Retina (tissue), 1 donor: ENCODE measurements at regions not wholly inside any gene's neighbourhood (a gene's known extent, or its start where the extent isn't known, plus 50 kb on each side); places are given as distances from the start of the nearest gene placed in this dataset.
A peak's percentile ranks its signal among the peaks of the same experiment; 100 is the strongest.
"Not testable (repeated sequence)": the region's sequence is repeated elsewhere in the genome, so short reads cannot be mapped to it uniquely, and the experiment has no call there.

ENCODE experiments used
- DNase-seq: peaks from one replicate; pipeline ENCODE4 v3.0.0-alpha.2; 2016

DNA sequence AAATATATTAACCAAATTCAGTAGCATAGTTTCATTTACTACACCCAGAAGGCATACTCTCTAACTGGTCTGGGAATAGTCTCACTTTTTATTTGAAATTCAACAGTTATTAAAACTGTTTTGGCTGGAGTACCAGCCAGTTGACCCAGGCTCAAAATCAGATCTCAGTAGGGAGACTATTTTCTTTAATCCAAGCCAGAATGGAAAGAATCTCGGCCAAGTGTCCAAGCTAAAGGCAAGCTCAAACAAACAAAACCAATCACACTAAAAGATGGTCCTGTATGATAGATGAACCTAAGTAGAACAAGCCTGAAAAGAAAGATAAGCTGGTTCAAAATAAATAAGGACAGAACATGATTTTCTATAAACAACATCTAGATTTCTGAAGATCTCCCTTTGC is 259.6 kb upstream of the POM121L12 start:
- no peak for DNase-seq

DNA sequence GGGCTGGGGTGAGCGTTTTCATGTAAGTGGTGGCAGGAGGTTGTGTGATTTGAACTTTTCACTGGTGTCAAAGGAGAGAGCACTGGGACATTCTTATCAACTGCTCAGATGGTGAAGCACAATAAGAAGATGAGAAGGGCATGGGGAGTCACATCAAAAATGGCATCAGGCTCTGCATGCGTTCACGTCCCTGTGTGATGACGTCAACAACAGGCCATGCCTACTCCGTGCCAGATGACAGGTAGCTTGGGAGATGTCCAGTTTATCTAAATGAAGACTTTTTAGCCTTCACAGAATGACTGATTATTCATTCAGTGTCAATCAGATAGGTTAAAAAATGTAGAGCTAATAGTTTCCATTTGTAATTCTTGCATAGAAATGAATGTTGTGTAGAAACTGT is 264.3 kb upstream of the POM121L12 start:
- no peak for DNase-seq

GRCh38 chr7:52764492-52765169 is 270.8 kb upstream of the POM121L12 start:
- DNase-seq, result no peak

GRCh38 chr7:52758356-52758755 is 277.1 kb upstream of the POM121L12 start:
- no peak for DNase-seq

DNA sequence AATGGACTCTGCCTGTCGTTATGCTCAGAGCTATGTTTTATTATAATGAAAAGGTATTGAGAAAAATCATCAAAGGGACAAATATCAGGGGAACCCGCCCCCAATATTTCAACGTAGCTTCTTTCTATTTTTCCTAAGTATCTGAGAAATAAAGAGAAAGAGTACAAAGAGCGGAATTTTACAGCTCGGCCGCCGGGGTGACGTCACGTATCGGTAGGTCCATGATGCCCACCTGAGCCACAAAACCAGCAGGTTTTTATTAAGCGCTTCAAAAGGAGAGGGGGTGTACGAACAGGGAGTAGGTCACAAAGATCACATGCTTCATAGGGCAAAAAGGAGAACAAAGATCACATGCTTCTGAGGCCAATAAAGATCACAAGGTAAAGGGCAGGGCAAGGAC is 281.6 kb upstream of the POM121L12 start:
- no peak for DNase-seq

- DNase-seq, result no peak
Measured at GRCh38 chr7:52752891-52753290, 282.5 kb upstream of the POM121L12 start.

DNA sequence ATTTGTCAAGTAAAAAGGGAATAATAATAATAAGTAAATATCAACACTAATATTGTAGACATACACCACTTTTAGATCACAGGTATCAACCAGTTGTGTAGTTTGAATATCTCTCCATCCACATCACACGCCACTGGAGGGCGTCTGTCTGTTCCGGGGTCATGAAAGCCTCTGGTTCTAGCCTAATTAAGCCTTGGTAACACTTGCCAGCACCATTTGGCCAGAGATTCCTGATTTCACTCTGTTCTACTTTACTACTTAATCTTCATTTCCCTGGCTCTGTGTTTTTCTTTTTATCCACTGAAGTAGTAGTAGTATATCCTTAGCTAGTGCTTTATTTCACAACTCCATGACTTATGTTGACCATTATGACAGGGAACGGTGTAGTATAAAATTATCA is 285.6 kb upstream of the POM121L12 start:
- DNase-seq, result no peak

DNA sequence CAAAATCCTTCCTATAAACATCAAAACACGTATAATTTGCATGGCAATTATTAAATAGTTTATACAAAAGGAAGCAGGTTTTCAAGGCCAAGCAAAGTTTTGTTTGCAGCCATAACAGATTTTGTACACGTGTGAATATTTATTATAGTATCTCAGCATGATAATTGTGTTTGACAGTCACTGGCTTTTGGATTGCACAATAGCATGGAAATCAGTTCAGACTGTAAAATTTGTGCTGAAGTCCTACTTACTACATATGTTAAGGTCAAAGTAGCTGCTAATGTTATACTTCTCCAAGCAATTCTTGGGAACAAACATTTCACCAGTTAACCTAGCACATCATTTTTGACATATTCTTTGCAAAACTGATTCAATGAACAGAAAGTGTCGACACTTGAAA is 287.6 kb upstream of the POM121L12 start:
- no peak for DNase-seq

DNA sequence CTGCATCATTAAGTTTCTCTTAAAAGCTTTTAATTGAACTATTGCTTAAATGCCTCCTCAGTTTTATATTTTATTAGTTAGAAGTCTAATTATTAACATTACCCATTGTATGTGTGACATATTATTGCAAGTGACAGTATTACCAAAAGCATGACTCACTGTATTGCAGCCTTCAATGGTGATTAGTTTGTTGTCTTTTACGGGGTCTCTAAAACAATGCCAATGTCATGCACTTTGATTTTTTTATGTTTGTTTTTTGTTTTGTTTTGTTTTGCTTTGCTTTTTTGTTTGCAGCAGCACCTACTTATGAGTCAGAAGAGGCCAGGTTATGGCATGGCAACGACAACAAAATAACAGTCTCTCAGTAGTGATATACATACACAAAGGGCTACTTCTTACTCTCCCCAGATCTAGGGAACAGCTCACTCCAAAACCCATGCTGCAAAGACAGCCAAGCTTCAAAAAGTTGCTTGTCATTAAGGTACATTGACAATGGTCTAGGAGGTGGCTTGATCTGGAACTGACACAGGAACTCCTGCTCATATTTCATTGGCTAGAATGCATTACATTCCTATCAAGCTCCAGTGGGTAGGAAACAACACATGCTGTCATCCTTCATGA is 293.7 kb upstream of the POM121L12 start:
- no peak for DNase-seq

GRCh38 chr7:52735656-52736055 is 299.8 kb upstream of the POM121L12 start:
- DNase-seq, result no peak

DNA sequence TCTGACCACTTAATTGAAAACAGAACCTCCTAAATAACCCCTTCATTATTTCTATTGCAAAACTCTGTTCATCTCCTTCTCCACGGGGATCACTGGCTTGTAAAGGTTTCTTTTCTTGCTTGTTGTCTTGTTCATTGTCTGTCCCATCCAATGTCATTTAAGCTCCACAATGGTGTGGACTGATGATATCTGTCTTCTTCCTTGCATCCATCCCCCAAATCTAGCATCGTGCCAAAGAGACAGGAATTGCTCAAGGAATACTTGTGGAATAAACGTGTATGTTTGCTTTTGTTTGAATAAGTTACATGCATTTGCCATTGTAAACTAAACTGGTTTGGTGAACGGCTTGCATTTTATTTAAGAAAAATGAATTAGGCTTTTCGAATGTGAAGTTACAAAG is 306.8 kb upstream of the POM121L12 start:
- not testable (repeated sequence) for DNase-seq

DNA sequence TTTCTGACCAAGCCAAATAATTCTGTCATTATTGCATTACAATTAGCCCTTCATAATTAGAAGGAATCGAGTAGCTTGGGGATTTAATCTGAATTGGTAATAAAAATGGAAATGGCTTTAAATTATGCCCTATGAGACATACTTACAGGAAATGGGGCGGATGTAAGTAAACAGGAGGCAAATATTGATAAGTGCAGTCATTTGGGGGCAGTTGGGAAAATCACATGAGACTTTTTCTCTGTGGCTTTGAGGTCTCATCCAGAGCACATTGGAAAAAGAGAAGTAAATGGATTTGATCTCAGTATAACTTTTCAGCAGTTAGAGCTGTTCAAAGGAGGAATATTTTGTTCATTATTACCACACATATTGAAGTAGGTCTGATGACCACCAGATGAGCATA is 307.8 kb upstream of the POM121L12 start:
- no peak for DNase-seq

DNA sequence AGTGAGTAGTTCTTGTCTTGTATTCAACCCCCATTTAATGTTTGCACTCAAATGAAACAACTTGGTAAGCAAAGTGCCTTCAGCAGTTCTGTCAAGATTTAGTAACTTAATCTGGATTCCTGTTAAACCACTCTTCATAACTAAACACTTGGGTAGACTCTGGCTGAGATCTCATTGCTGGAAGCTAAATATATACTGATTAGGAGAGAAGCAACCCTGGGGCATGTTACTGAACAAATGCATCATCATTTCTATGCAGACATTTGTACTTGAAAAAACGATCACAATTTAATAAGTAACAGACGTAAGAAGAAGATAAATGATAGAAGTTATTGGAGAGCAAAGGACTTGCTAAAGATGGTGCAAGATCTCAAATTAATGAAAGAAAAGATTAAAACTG is 308.4 kb upstream of the POM121L12 start:
- DNase-seq, result no peak

GRCh38 chr7:52726493-52726892 is 308.9 kb upstream of the POM121L12 start:
- no peak for DNase-seq

- no peak for DNase-seq
Measured at GRCh38 chr7:52723606-52724005, 311.8 kb upstream of the POM121L12 start.

GRCh38 chr7:52720856-52721255 is 314.6 kb upstream of the POM121L12 start:
- no peak for DNase-seq

DNA sequence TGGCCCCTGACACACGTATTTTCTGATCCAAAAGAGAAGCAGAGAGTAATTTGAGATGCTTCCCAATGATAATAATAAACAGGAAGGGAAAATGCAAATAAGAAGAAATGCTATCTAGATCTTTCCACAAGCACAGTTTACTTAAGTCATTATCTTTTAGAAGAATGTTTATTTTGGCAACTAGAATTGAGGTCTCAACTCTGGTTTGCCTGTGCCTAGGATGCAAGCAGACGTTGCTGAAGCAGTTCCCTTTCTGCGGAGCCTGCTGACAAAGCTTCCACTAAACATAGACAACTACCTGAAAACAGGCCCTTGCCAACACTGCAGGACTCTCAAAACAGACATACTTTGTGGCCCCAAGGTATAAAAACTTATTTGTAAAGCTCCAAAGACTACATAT is 315.8 kb upstream of the POM121L12 start:
- DNase-seq, result no peak

- no peak for DNase-seq
Measured at GRCh38 chr7:52715701-52716100, 319.7 kb upstream of the POM121L12 start.

DNA sequence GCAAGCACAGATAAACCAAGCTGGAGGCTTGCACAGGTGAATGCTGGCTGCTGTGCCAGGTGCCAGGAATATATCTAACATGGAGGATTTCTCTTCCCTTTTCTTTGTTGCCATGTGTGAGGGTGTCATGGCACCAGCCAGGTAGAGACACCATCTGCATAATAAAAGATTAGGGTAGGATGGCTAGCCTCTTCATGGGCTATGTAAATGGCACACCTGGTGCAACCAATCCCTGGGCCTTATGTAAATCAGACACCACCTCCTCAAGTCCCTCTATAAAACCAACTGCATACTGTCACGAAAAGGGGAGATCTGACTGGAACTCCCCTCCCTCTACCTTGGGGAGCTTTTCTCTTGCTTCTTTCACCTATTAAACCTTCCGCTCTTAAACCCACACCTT is 322.5 kb upstream of the POM121L12 start:
- DNase-seq, result no peak

DNA sequence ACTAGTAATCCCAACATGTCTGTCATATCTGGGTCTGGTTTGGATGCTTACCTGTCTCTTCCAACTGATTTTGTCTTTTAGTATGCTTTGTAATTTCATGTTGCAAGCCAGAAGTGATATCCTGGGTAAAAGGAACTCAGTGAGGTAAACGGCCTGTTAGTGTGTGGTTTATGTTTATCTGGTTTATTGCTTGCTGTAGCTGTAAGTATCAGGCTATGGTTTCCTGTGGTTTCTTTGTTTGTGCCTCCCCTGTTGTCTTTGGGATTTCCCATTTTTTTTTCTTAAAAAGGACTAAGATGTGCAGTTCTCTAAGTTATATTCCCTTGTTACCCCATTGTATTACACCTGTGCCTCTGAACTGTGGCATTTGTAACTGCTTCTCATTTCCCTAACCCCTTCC is 323.5 kb upstream of the POM121L12 start:
- DNase-seq, result no peak

DNA sequence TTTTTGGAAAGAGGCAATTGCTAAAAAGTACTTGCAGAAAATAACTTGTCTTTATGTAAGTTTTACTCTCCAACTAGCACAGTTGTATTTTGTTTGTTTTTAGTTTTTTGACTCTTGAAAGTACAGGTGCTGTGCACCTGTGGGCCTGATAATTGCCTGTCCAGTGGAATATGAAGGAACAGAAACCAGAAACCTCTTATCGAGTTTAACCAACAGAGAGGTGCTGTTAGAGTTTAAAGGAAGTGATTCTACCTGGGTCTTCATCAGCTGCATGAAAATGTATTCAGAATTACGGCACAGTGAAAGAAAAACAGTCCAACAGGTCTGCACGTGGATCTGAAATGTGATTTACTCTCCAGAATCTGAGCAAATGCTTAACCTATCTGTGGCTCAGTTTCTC is 326.6 kb upstream of the POM121L12 start:
- DNase-seq, result no peak

DNA sequence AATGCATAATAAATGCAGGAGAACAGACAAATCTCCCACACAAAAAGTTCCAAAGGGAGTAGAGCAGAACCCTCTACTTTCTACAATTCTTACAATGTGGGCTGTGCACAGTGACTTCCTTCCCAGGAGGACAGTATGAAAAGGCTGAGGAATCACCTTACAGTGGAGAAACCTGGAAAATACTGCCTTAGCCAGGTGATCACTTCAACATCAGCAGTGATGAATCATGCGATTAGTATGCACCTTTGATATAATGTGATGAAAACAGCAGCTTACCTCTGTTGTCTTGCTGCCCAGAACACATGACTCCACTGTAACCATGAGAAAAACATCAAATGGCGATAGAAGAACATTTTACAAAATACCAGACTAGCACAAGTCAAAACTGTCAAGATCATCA is 329.7 kb upstream of the POM121L12 start:
- no peak for DNase-seq

- no peak for DNase-seq
Measured at GRCh38 chr7:52700349-52700748, 335.1 kb upstream of the POM121L12 start.

- DNase-seq, result peak; percentile 28
Measured at GRCh38 chr7:52695973-52696595, 339.3 kb upstream of the POM121L12 start.

DNA sequence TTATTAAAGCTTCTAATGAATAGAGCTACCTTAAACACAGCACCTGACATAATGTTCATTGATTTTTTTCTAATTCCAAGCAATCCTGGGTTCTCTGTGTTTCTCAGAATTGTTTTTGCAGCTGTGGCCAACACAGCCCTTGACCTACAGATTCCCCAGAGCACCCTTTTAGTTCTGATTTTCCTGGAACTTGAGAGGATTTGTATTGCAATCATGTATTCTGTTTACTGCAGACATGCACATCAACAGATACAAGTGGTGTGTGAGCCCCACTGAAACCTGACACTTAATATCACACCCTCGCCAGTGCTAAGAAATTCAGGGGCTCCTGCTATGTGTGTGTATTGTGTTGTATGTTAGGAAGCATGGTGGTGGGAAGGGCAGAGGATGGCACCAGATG is 344.2 kb upstream of the POM121L12 start:
- DNase-seq, result peak; percentile 33
